ENCODE measurements at regions not wholly inside any gene's neighbourhood (a gene's known extent, or its start where the extent isn't known, plus 50 kb on each side); places are given as distances from the start of the nearest gene placed in this dataset.
"Not testable (repeated sequence)": the region's sequence is repeated elsewhere in the genome, so short reads cannot be mapped to it uniquely, and the experiment has no call there.

- DNase-seq (ENCODE audit: extremely low read depth in 1 of 11, low read depth in 9 of 11, low spot score in 4 of 11), result no peak
These were observed 455.4 kb upstream of the DCN start for GRCh38 chr12:91637789-91638624.

- no peak for DNase-seq (ENCODE audit: extremely low read depth in 1 of 11, low read depth in 9 of 11, low spot score in 4 of 11)
These were observed 454.1 kb upstream of the DCN start for GRCh38 chr12:91636721-91637120.

DNA sequence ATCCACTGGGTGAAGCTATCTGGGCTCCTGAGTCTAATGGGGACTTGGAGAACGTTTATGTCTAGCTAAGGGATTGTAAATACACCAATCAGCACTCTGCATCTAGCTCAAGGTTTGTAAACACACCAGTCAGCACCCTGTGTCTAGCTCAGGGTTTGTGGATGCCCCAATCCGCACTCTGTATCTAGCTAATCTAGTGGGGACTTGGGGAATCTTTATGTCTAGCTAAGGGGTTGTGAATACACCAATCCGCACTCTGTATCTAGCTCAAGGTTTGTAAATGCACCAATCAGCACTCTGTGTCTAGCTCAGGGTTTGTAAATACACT, 451.7 kb upstream of the DCN start:
- DNase-seq (ENCODE audit: extremely low read depth in 1 of 11, low read depth in 9 of 11, low spot score in 4 of 11), result not testable (repeated sequence)

DNA sequence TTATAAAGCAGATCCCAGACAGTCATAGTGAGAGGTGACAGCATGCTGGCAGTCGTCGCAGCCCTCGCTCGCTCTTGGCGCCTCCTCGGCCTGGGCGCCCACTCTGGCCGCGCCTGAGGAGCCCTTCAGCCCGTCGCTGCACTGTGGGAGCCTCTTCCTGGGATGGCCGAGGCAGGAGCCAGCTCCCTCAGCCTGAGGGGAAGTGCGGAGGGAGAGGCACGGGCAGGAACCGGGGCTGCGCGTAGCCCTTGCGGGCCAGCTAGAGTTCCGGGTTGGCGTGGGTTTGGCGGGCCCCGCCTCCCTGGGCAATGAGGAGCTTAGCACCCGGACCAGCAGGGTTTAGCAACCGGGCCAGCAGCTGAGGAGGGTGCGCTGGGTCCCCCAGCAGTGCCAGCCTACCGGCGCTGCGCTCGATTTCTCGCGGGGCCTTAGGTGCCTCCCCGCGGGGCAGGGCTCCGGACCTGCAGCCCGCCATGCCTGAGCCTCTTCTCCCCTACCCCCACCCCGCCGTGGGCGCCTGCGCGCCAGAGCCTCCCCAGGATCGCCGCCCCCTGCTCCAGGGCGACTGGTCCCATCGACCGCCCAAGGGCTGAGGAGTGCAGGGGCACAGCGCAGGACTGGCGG, 451.2 kb upstream of the DCN start:
- no peak for DNase-seq (ENCODE audit: extremely low read depth in 1 of 11, low read depth in 9 of 11, low spot score in 4 of 11)

GRCh38 chr12:91633206-91633605, 450.6 kb upstream of the DCN start:
- DNase-seq (ENCODE audit: extremely low read depth in 1 of 11, low read depth in 9 of 11, low spot score in 4 of 11), result no peak

GRCh38 chr12:91632042-91632786, 449.6 kb upstream of the DCN start:
- DNase-seq (ENCODE audit: extremely low read depth in 1 of 11, low read depth in 9 of 11, low spot score in 4 of 11), result no peak

- DNase-seq (ENCODE audit: extremely low read depth in 1 of 11, low read depth in 9 of 11, low spot score in 4 of 11), result no peak
These were observed 448.1 kb upstream of the DCN start for GRCh38 chr12:91630596-91631293.

DNA sequence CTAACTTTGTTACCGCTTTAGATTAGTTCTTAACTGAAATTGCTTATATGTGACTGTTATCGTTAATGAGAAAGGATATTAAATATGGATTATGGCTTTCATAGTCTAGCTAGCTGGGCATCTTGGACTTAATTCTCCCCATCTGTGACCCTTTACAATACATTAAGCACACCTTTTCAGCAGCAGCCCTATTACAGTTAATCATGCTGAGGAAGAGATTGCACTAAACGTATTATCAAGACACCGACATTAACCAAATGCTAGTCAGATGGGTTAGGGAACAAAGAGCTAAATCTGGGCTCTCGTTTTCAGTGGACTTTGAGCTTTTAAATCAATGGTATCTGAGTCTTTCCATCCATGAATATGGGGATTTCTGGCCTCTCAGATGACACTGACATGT, 447.5 kb upstream of the DCN start:
- no peak for DNase-seq (ENCODE audit: extremely low read depth in 1 of 11, low read depth in 9 of 11, low spot score in 4 of 11)

DNA sequence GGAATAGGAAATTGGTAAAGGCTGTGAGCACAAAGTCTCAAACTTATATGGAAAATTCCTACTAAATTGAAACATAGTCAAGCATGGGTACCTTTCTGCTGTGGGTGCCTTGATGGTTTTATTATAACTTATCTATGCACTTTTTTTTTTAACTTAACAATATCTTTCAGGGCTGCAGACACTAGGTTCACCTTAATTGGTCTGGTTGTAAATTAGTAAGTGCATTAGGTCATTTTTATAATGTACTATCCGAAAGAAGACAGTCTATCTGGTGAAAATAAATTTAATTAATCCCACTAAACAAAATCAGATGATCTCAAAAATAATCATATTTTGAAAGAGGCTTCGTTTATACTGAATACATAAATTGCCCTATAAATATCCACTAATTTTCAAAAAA, 446.8 kb upstream of the DCN start:
- DNase-seq (ENCODE audit: extremely low read depth in 1 of 11, low read depth in 9 of 11, low spot score in 4 of 11), result no peak

DNA sequence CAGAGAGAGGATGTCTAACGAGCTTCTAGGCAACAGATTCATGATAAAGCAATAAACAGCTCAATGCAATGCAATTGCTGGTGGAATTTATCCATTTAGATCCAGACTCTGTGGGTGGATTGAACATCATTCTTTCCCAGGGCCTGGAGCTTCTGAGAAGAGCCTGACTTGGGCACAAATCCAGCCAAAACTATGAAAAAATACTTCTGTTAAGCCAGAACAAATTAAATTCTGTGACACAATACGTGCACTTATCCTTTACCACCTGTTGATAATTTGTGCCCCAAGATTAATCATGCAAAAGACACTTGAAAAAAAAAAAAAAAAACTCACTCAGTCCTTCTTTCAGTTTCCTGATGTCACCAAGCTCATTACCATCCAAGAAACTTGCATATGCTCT, 446.0 kb upstream of the DCN start:
- no peak for DNase-seq (ENCODE audit: extremely low read depth in 1 of 11, low read depth in 9 of 11, low spot score in 4 of 11)

DNA sequence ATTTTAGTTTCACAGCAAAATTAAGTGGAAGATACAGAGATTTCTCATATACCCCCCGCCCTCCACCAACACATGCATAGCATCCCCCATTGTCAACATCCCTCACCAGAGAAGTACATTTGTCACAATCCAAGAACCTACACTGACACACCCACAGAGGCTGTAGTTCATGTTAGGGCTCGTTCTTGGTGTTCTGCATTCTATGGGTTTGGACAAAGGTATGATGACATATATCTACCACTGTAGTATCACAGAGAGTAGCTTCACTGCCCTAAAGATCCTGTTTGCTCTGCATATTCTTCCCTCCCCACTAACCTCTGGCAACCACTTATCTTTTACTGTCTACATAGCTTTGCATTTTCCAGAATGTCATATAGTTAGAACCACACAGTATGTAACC, 444.6 kb upstream of the DCN start:
- DNase-seq (ENCODE audit: extremely low read depth in 1 of 11, low read depth in 9 of 11, low spot score in 4 of 11), result no peak

DNA sequence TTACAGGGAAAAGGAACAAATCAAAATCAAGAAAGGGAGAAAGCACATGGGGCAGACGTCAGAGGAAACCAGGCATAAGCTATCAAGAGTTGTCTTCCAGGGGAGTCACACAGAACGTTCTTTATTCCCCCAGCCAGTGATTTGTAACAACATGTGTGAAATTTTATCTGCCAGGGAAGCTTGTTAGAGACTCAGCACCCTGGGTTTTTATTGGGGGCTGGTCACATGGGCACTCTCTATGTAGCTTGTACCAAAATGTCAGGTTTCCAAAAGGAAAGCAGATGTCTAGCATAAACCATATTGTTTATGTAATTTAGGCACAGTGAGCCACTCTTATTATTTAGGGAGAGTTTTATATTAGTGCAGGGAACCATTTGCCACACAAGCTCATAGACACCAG, 440.4 kb upstream of the DCN start:
- DNase-seq (ENCODE audit: extremely low read depth in 1 of 11, low read depth in 9 of 11, low spot score in 4 of 11), result no peak

- no peak for DNase-seq (ENCODE audit: extremely low read depth in 1 of 11, low read depth in 9 of 11, low spot score in 4 of 11)
These were observed 439.4 kb upstream of the DCN start for GRCh38 chr12:91622037-91622436.

- DNase-seq (ENCODE audit: extremely low read depth in 1 of 11, low read depth in 9 of 11, low spot score in 4 of 11), result peak in 3 of 11 donors; percentile 13 to 48 (median 14)
These were observed 438.4 kb upstream of the DCN start for GRCh38 chr12:91620992-91621391.

GRCh38 chr12:91620422-91620821, 437.8 kb upstream of the DCN start:
- DNase-seq (ENCODE audit: extremely low read depth in 1 of 11, low read depth in 9 of 11, low spot score in 4 of 11), result no peak

- no peak for DNase-seq (ENCODE audit: extremely low read depth in 1 of 11, low read depth in 9 of 11, low spot score in 4 of 11)
These were observed 435.7 kb upstream of the DCN start for GRCh38 chr12:91618281-91618680.

- no peak for DNase-seq (ENCODE audit: extremely low read depth in 1 of 11, low read depth in 9 of 11, low spot score in 4 of 11)
These were observed 435.2 kb upstream of the DCN start for GRCh38 chr12:91617818-91618217.

DNA sequence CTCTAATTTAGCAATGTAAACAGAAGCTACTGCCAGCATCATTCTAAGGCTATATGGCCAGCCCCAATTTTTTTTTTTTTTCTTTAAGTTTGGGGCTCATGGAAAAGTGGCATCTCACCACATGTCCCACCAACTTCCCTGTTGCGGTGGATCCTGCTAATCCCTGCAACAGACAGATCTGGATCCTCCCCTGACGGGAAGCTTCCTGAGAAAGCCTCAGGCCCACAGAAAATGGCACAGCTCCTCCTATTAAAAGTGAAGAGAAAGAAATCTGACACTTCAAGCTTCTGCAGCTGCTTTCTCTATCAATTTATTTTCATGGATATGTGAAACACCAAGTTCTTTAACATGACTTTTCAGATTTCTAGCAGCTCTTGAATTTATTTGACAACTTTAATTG, 433.8 kb upstream of the DCN start:
- no peak for DNase-seq (ENCODE audit: extremely low read depth in 1 of 11, low read depth in 9 of 11, low spot score in 4 of 11)

DNA sequence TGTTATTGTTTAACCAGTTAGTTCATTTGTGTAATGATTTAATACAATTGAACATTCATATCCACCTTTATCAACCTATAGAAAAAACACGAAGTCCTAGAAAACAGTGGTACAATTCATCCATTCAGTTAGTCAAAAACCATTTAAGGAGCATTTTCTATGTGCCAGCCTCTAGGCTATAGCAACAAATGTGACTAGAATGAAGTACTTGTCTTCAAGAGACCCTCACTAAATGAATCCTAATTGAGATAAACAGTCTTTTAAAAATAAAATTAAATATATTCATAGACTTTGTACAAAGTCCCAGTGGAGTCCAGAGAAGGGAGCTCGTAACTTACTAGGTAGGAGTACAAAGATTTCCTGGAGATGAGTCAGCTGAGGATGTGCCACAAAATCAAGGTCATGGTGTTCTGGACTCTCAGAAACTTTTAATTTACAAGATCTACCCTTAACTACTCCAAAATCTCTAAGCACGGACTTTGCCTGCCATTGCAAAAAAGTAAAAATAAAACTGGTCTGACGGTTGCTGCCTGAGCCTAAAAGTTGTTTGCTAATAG, 430.7 kb upstream of the DCN start:
- no peak for DNase-seq (ENCODE audit: extremely low read depth in 1 of 11, low read depth in 9 of 11, low spot score in 4 of 11)

All from renal cortex interstitium (tissue), 11 donors.